ENCODE measurements at regions not wholly inside any gene's neighbourhood (a gene's known extent, or its start where the extent isn't known, plus 50 kb on each side); places are given as distances from the start of the nearest gene placed in this dataset.

DNA sequence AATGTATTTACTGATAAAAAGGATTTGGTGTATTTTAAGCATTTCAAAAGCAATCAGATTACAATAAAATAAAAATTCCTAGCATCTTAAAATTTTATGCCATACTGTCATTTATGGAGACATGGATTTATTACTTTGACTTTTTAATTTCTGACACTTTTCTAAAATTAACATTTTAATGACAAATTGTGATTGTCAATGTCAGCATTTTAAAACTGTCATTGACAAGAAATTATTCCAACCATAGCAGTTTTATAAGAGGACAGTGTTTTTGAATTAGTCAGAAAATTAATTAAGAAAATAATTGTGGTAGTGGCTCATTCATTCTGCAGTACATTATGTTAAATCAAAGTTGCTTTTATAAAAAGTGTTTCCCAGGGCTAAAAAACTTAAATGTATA lies 1954.4 kb downstream of the ARAP2 start:
- intact Hi-C loops (cut with micrococcal nuclease) = no loop called here
- H3K4me2 ChIP-seq (replicated peaks; ENCODE audit: extremely low read depth, low read length, poor library complexity, severe bottlenecking) = no peak overlapping the region
- H3K79me2 ChIP-seq (ENCODE audit: insufficient read depth, low read length) = no peaks in the 10 kb centered on the region
- no peaks in the 10 kb centered on the region for H3K27me3 ChIP-seq (ENCODE audit: control insufficient read depth in 2 of 2, insufficient read depth in 2 of 2, low read length in 2 of 2)
- Mint-ChIP-seq H3K4me1 (no peaks in the 10 kb centered on the region), H3K27me3 (ENCODE audit: low read depth in 3 of 3) (peaks cover 0 to 2% (median 0%) of the 10 kb centered on the region in 3 donors), H3K36me3 (no peaks in the 10 kb centered on the region), H3K4me3 (no peak overlapping the region), H3K27ac (no peak overlapping the region), H3K9me3 (peaks cover 0 to 2% (median 0%) of the 10 kb centered on the region in 7 donors)
- DNase-seq = no peak
- H3K4me3 ChIP-seq (replicated peaks in 1 of 3; ENCODE audit: low read depth in 2 of 3, low read length in 3 of 3) = no peak overlapping the region
- no peaks in the 10 kb centered on the region for H4K20me1 ChIP-seq (ENCODE audit: insufficient read depth, low read length)
- no peak overlapping the region for H2AFZ ChIP-seq (ENCODE audit: insufficient read depth, low read depth, low read length, poor library complexity, severe bottlenecking)
- no peaks in the 10 kb centered on the region for H3K9me3 ChIP-seq (replicated peaks in 1 of 2; ENCODE audit: control insufficient read depth in 1 of 2, insufficient read depth in 1 of 2, low read length in 2 of 2)
- H3K9ac ChIP-seq (ENCODE audit: insufficient read depth, low read length, poor library complexity, severe bottlenecking) = no peak overlapping the region
- no peak overlapping the region for H3K27ac ChIP-seq (ENCODE audit: low read depth in 1 of 2, low read length in 2 of 2)
- H3K4me1 ChIP-seq (ENCODE audit: control insufficient read depth in 1 of 2, insufficient read depth in 2 of 2, low read length in 2 of 2) = no peaks in the 10 kb centered on the region
- no peaks in the 10 kb centered on the region for H3K36me3 ChIP-seq (replicated peaks in 1 of 2; ENCODE audit: control insufficient read depth in 1 of 2, insufficient read depth in 2 of 2, low read length in 2 of 2)
- TF ChIP-seq, protein P1, sequence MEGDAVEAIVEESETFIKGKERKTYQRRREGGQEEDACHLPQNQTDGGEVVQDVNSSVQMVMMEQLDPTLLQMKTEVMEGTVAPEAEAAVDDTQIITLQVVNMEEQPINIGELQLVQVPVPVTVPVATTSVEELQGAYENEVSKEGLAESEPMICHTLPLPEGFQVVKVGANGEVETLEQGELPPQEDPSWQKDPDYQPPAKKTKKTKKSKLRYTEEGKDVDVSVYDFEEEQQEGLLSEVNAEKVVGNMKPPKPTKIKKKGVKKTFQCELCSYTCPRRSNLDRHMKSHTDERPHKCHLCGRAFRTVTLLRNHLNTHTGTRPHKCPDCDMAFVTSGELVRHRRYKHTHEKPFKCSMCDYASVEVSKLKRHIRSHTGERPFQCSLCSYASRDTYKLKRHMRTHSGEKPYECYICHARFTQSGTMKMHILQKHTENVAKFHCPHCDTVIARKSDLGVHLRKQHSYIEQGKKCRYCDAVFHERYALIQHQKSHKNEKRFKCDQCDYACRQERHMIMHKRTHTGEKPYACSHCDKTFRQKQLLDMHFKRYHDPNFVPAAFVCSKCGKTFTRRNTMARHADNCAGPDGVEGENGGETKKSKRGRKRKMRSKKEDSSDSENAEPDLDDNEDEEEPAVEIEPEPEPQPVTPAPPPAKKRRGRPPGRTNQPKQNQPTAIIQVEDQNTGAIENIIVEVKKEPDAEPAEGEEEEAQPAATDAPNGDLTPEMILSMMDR (IDR thresholded peaks at IDR 0.05) = no peak

DNA sequence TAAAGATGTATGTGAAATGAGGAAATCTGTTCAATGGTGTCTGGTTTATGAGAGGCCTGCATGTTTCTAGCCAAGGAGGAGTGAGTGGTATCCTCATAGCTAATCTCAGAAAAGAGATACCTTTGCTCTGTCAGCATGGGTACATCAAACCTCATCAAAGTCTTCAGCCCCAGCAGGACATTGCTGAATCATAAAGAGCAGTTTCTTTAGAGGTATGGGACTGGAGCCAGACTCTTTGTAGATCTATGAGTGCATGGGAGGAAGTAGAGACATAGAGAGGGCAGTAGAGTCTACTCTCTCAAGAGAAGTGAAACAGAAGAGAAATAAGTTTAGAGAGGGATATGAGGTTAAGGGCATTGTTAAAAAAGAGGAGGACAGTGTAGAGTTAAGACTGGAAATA lies 1950.9 kb downstream of the ARAP2 start:
- no peak for DNase-seq
- Histone ChIP-seq H3K4me1 (ENCODE audit: control insufficient read depth in 1 of 2, insufficient read depth in 2 of 2, low read length in 2 of 2) (no peaks in the 10 kb centered on the region), H4K20me1 (ENCODE audit: insufficient read depth, low read length) (no peaks in the 10 kb centered on the region), H3K4me3 (replicated peaks in 1 of 3; ENCODE audit: low read depth in 2 of 3, low read length in 3 of 3) (no peak overlapping the region), H2AFZ (ENCODE audit: insufficient read depth, low read depth, low read length, poor library complexity, severe bottlenecking) (no peak overlapping the region), H3K27ac (ENCODE audit: low read depth in 1 of 2, low read length in 2 of 2) (no peak overlapping the region), H3K9me3 (replicated peaks in 1 of 2; ENCODE audit: control insufficient read depth in 1 of 2, insufficient read depth in 1 of 2, low read length in 2 of 2) (no peaks in the 10 kb centered on the region), H3K9ac (ENCODE audit: insufficient read depth, low read length, poor library complexity, severe bottlenecking) (no peak overlapping the region), H3K79me2 (ENCODE audit: insufficient read depth, low read length) (no peaks in the 10 kb centered on the region), H3K4me2 (replicated peaks; ENCODE audit: extremely low read depth, low read length, poor library complexity, severe bottlenecking) (no peak overlapping the region), H3K36me3 (replicated peaks in 1 of 2; ENCODE audit: control insufficient read depth in 1 of 2, insufficient read depth in 2 of 2, low read length in 2 of 2) (no peaks in the 10 kb centered on the region), H3K27me3 (ENCODE audit: control insufficient read depth in 2 of 2, insufficient read depth in 2 of 2, low read length in 2 of 2) (no peaks in the 10 kb centered on the region)
- peaks cover 0 to 3% (median 0%) of the 10 kb centered on the region in 7 donors for H3K9me3 Mint-ChIP-seq
- H3K4me1 Mint-ChIP-seq = no peaks in the 10 kb centered on the region
- TF ChIP-seq, protein P1 (IDR thresholded peaks at IDR 0.05) = no peak
- H3K36me3 Mint-ChIP-seq = no peaks in the 10 kb centered on the region
- H3K27ac Mint-ChIP-seq = no peak overlapping the region
- intact Hi-C loops (cut with micrococcal nuclease) = no loop called here
- H3K27me3 Mint-ChIP-seq (ENCODE audit: low read depth in 3 of 3) = no peaks in the 10 kb centered on the region
- H3K4me3 Mint-ChIP-seq = no peak overlapping the region
